ENCODE measurements at regions not wholly inside any gene's neighbourhood (a gene's known extent, or its start where the extent isn't known, plus 50 kb on each side); places are given as distances from the start of the nearest gene placed in this dataset.

DNA sequence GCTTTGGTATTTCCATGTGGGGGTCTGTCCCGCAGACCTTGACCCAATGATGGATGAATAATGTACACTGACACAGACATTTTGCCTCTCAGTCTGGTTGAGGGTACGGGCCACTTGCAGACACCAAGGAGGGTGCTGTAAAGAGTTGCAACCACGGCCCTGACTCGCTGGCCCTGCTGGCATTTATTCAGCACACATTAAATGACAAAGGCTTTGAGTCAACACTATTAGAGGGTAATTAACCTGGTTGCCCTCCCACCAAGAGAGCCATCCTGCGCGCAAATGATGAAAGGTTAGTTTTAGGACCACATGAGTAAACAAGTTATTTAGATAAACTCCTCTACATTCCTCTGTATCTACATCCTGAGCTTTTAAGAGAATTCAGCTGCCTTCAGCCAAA is 308.9 kb upstream of the MMS22L start:
- no peak for DNase-seq (ENCODE audit: low read depth)

DNA sequence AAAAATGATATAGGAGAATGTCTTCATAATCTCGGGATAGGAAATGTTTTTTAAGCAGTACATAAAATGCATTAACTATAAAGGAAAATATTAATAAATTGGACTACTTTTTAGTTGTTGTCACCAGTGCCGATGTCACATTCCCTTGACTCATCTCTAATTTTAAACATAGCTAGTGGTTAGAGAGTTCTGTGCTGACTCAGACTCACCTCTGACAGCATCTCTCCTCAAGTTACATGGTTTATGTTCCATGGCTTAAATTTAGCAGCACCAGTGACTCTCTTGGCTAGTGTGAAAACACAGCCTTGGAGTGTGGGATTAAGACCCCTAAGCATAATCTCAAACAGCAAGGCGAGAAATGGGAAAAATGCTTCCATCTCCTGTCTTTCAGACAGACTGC is 311.8 kb upstream of the MMS22L start:
- DNase-seq (ENCODE audit: low read depth), result no peak

DNA sequence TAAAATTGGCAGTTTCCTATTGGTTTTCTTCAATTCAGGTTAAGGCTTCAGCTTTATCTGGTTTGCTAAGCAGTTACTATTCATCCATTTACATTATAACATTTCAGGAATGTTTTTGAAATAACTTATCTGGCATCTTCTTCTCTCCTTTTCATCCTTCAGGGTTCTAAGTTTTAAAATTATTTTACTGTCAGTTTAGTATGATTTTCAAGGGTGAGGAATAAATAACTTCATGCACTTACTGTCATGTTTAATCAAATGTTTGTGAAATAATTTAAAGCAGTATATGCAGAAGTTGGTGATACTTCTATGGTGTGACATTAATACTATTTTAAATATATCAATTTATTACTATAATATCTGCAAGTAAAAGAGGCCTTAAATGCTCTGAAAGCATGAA is 338.1 kb upstream of the MMS22L start:
- DNase-seq (ENCODE audit: low read depth), result no peak

DNA sequence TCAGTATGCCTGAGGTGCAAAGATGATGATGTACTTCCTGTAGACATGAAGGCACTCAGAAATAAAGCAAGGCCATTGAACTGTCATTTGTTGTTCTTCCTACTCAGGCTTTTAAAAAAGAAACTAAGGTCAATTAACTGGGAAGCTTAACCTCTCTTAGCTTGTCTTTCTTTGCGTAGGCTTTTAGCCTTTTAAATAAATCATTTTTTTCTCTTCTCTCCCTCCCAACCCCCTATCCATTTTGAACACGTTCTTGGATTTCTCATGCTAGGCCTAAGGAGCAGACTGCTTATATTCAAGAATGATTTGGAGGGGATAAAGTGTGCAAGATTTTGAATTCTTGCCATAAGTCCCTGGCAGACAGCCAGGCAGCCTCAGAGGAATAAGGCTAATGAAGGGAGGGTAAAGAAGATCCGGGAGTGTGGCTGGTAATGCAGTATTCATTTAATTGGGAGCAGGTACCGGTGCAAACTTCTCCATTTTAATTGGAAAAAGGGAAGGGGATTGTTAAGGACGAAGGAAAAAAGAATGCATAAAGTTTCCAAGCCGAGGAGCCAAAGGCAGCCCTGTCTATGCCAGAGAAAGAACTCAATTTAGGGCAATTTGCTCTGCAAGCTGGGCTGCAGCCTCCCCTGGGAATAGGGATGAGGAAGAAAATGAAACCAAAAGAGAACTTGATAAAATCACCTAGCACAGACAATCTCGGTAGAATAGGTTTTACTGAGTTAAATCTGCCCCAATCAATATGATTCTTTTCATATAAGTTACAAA is 343.8 kb upstream of the MMS22L start:
- DNase-seq (ENCODE audit: low read depth), result no peak

DNA sequence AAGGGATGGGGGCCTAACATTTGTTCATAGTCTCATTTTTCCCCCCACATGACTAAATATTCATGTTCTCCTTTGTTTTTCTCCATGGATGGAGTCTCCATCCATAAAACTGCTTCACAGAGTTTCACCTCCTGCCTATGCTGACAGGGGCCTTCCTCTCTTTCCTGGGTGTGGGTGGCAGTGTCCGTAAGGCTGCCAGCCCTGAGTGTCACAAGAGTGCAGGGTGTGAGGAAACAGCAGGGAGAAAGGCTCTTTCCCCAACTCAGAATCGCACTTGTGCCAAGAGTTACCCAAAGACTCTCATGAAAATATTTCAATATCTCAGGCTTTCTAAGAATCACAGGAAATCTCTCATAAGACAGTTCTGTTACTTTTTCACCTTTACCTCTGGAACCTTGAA is 346.2 kb upstream of the MMS22L start:
- DNase-seq (ENCODE audit: low read depth), result no peak

DNA sequence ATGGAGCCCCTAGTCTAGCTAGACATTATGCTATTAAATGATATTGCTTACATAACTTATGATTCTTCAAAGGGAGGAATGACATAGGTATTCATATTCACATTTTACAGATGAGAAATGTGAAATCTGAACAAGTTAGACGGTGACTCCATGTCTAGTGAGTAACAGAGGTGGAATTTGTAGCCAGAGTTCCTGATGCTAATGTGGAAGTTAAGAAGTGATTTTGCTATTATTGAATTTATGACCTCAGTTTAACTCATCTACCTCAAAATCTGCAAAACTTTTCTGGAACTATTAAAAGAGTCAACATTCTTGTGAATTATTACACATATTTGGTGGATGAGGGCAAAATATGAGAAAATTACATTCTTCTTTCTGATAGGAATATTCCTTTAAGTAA is 347.6 kb upstream of the MMS22L start:
- no peak for DNase-seq (ENCODE audit: low read depth)

DNA sequence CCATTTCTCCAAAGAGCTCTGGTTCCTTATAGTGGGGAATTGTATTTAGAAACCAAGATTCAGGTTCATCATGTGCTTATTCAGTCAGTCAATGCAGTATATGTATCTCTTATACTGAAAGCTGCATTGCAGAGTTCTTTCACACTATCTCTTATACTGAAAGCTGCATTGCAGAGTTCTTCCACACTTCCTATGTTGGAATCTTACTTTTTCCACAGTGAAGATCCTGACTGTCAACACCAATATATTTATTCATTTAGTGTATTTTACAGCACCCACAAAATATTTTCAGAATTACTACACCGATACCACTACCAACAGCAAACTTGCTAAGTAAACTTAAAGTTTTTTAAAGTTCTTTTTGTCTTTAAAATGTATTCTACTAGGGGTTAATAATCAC is 349.3 kb upstream of the MMS22L start:
- no peak for DNase-seq (ENCODE audit: low read depth)

DNA sequence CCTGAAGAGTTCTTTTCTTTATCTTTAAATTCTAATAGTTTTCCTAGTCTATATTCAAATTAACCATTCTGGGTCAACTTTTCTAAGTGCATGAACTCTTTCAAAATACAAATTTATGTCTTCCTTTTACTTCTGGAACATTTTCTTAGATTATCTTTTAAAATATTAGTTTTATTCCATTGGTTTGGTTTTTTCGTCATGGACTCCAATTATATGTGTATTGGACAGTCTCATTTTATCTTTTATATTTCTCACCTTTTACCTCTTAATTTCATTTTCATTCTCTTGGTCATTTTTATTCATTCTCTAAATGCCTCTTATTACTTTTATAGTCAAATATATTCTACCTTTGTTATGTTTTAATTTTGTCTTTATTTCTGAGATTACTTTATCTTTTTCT is 356.7 kb upstream of the MMS22L start:
- no peak for DNase-seq (ENCODE audit: low read depth)

DNA sequence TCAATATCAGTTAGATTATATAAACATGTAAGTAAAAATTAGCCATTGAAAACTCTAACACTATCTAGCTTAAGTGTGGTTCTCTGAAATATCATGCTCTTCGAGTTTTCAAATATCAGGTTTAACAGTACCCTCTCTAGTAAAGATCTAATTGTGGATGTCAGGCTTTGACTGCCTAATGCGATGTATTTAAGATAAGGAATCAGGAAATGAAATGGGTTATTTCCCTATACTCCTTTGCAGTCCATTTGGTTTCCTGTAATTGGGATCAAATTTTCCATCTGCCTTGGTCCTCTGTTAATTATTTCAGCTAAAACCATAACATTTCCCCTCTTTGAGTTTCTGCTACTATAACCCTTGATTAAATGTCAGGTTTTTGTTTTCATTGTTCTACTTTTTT is 361.3 kb upstream of the MMS22L start:
- no peak for DNase-seq (ENCODE audit: low read depth)

DNA sequence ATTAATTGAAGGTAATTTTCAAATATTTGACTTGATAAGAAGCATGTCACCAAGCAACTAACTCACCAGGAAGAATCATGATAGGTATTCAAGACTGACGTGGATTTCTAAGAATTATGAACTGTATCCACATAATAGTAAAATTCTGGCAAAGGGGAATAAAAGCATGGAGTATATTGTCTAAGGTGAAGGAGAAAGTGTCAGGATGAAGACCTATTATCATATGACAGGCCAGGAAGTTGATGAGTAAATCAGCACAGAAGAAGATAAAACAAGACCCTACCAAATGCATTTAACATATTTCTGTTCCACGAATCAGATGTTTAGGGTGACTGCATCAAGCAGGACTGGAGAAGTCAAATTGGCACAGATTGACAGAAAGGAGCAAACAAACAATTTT is 362.7 kb upstream of the MMS22L start:
- DNase-seq (ENCODE audit: low read depth), result no peak

DNA sequence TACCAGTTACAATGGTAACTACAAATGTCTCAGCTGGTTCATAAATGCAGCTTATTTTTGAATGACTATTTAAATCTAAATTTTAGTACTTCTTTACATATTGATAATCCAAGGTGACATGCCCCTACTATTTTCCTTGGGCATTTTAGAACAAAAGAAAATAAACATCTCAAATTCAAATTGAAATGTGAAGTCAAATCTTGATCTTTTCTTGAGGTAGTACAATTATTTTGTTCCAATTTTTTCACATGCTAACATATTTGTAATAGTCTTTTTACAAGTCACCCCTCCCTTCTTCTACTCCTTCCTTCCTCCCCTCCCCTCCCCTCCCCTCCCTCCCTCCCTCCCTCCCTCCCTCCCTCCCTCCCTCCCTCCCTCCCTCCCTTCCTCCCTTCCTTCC is 370.1 kb upstream of the MMS22L start:
- DNase-seq (ENCODE audit: low read depth), result no peak

DNA sequence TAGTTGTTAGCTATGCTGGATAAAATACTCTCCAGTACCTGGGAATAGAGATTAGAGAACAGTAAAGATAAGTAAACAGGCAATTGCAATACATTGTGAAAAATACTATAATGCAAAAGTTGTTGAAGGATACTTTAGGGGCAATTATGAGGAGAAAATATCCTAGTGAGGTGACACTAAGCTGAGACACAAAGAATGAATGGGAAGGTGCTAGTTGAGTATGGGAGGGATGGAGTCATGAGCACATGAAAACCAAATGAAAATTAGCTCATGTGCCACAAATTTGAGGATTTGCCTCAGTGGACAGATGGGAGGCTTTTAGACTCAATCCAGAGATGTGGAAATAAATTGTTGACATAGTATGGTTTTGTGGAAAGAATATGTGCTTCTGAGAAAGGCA is 370.5 kb upstream of the MMS22L start:
- no peak for DNase-seq (ENCODE audit: low read depth)

DNA sequence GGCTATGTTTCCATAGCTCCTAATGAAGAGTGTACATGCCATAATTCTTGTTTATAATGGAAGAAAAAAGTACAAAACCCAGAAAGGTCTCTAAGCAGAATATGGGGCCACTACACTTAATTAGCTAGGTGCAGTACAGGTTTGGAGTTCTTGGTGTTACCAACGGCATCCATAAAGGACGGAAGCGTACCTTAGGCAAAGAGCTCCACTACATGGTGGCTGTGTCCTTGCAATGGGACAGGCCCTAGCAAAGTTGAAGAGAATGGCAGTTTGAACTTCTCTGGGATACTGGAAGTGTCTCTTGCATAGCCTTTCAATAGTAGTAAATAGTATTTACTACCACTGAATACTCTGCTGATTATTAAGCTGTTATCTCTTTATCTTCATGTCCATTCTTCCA is 371.7 kb upstream of the MMS22L start:
- no peak for DNase-seq (ENCODE audit: low read depth)

DNA sequence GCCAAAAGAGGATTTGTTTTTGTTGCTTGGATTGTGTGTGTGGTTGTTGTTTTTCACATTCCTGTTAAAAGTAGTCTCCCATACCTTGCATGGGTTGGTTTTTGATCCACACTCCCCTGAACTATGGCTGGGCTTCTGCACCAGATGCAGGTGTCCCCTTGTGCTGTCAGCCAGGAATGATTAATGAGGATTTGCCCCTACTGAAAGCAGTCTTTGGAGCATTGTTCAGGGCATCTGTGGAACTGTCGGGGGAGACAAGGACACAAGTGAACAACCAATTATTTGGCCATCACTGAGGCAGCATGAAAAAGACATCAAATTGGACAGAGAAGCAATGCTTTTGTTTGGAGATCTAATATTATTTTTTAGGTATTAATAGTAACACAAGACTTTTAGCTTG is 373.2 kb upstream of the MMS22L start:
- DNase-seq (ENCODE audit: low read depth), result no peak

DNA sequence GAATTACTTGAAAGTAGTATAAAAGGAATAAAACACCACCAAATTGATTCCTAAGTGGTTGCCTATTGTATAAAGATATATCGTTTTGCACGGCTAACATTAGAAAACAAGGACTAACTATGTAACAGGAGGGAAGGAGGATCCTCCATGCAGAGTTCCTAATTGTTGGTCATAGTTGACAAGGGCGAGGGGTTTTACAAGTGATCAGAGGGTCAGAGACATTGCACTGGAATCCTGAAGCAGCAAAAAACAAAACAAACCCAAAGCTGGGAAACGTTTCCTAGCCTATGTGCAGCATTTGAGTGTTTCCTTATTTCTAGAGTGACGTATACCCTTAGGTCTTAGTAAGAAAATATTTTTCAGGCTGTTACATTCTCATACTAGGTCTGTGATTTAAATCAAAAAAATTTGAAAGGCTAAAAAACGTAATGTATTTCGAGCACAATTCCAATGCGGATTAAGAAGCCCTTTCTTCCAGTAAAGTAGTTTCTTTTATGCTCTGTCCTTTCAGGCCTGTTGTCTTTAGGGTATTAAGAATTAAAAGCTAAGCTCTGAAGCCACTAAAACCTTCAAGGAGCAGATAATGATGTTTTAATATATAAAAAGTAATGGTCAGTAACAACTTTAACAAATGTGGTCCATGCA is 373.8 kb upstream of the MMS22L start:
- DNase-seq (ENCODE audit: low read depth), result no peak

DNA sequence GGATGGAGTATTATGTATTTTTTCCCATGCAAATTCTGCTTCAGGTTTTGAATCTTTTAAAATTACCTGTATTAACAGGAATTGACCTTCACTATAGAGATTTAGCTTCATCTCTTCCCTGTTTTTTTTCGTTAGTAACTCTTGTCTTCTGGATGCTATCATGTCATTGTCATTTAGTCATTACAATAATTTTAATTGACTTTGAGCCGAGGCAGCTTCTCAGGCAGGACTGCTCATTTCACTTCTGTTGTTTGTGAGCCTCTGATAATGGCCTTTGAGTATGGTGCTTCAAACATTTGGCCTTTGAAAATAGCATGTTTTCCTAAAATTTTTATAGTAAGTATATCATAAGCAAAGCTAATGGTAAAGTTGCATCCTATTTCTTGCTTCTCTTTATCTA is 375.1 kb upstream of the MMS22L start:
- no peak for DNase-seq (ENCODE audit: low read depth)

DNA sequence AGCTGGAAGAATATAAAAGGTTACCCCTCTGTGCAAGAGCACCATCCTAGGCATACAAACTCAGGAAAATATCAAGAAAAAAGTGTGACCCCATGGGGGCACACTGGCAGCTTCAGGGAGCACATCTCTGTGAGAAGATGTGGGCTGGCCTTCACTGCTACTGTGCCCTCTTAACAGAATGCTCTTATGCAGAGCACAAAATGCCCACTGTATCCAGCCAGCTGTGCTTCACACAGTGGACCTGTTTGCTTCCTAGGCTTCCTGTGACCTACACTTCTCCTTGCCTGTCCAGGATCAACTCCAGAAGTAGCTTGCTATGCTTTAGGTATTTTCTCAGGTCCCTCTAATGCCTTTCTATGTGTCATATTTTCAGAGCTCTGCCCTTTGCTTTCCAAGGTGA is 380.2 kb upstream of the MMS22L start:
- no peak for DNase-seq (ENCODE audit: low read depth)

DNA sequence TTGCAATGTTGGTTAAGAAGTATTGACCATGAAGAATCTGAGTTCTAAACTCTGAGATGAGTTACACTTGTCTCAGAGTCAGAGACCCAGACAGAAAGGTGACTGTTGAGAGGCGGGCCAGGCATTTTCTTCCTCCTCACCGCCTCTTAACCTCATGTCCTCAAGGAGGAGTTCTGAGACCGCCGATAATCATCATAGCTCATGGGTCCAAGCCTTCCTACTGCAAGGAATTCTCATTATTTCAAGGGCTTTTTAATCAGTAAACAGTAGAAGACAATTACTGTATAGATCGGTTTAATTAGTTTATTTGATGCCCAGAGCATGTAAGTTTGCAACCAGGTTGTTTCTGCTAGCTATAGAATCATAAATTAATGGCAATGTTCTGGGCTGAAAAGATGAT is 382.4 kb upstream of the MMS22L start:
- DNase-seq (ENCODE audit: low read depth), result no peak

DNA sequence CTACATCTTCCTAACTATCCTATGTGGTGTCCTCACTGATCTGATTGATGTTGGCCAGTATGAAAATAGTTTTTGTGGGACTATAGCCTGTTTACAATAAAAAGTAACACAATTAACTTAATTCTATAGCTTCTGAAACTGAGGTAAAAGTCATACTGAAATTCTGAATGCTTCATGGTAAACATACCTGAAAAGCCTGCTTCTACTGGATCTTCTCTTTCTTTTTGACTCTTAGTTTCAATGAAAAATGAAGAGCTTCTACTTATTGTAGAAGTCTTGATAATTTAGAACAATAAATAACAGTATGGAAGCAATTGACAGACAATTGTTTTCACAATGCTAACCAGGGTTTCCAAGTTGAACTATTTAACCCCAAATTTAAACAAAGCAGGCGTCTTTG is 383.9 kb upstream of the MMS22L start:
- DNase-seq (ENCODE audit: low read depth), result no peak

DNA sequence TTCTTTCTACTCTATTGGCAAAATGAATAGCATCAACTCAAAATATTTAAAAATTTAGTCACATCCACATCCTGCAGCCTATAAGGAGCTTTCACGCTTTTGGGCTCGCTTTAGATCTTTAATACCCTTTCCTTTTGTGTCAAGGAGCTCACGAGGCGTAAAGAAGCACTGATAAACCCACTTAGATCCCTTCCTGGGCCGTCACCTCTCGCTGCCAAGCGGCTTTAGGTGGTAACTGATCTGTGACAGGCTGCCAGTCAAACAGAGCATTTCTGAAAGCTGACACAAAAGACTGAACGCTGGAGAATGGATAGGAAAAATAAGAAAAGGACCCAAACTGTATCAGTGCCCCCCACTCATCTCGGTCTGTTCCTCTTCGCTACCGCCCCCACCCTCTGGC is 385.7 kb upstream of the MMS22L start:
- no peak for DNase-seq (ENCODE audit: low read depth)

DNA sequence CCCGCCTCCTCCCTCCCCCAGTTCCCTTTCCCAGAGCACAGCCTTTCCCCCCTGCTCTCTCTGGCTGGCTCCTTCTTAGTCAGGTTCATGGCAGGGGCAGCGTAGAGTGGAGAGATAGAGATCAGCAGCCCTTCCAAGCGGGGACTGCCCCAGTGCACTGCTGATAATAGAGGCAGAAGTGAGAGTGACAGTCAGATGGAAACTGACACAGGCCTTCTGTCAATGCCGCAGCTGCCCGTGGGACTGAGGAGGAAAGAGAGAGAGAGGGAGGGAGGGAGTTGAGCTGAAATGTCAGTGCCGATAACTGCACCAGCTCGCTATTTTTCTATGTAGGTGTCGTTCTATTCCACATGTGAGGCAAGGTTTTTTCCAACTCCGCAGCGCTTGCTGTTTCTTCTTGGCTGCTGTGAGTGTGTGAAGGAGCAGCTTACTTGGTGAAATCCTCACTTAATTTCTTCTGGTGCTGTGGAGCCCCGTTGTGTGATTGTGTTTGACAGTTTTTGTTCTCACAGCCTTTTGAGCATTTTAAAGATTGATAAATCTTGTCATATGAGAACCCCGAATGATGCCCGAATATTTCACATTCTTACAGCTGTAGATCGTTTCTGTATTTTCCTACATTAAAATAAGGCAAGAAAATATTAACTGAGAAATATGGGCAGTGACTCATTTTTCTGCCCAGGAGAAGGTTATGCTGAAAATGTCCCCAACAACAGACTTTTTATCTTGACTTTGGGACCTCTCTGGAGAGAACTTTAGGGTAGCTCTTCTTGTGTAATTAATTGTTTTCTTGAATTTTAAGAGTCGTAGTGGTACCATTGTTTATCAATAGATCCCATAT is 386.4 kb upstream of the MMS22L start:
- DNase-seq (ENCODE audit: low read depth), result no peak

DNA sequence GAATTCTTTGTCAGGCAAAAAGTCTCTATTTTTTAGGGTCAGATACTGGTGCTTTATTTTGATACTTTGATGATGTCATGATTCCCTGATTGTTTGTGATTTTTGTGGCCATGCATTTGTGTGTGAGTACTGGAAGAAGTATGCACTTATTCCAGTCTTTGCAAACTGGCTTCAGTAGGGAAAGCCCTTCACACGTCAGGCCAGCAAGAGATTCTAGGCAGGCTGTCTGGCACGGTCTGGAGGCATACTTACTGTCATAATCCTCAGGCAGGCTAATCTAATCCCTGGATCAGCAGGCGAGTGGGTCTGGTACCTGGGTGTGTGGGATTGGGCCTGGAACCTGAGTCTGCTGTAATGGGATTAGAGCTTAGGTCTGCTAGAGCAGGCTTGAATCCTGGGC is 391.8 kb upstream of the MMS22L start:
- DNase-seq (ENCODE audit: low read depth), result no peak

DNA sequence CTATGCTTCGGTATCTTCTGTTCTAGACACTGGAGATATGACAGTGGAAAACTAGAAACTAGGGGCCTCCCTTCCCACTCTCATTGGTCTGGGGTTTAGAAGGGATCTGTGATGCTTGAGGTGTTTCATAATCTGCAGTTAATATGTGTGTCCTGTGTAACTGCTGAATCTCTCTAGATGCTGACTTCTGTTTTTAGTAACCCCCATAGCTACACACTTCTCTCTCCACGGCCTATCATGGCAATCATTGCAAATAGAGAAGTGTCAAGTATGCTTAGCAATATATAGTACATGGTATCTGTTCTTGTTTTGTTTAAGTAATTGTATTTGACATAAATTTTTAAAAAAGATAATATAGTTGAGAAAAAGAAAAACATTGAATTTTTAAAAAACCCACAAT is 394.6 kb upstream of the MMS22L start:
- no peak for DNase-seq (ENCODE audit: low read depth)

All from stimulated activated CD8-positive, alpha-beta memory T cell treated with anti-CD3 and anti-CD28 coated beads, Interleukin-15, amount 100 ng/mL, for 24 hours (primary cell).